HS-27A (cell line): ENCODE measurements at regions not wholly inside any gene's neighbourhood (a gene's known extent, or its start where the extent isn't known, plus 50 kb on each side); places are given as distances from the start of the nearest gene placed in this dataset.

Source experiments
- DNase-seq: peaks from one replicate; pipeline ENCODE4 v3.0.0-alpha.2; 2012; ENCODE audit warnings: low read depth, missing footprints

DNA sequence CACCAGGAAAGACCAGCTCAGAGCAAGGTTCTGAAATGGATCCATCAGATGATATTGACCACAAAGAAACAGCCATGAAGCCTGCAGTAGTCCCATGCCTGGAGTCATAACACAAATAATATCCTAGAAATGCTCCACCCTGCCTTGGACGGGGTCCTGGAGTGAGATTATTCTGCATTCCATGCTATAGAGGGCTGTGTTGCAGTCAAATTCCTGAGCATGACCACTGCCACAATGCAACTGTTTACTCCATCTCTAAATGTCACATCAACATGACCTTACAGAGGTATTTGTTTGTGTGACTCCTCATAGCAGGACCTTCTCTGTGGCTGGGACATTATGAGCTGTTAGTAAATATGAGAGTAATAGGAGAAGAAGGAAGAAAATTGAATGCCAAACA is 257.5 kb upstream of the TCF21 start:
- peak; percentile 88 for DNase-seq

DNA sequence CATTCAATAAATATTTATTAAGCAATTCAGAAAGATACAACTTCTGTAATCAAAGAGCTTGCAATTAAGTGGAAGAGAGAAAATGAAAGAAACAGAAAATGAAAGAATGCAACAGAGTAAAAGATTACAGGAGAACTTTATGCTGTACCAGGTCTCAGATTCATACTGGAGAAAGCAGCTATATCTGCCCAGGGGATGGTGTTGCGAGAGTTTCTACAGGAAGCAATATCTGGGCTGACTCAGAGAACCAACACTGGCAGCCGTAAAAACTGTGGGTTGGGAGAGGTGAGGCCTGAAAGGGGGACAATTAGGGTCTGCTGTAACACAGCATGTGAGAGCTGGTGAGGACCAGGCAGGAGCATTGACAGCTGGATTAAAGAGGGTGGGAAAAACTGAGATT is 256.7 kb upstream of the TCF21 start:
- DNase-seq, result no peak

- no peak for DNase-seq
Measured at GRCh38 chr6:133632906-133633305, 256.0 kb upstream of the TCF21 start.

DNA sequence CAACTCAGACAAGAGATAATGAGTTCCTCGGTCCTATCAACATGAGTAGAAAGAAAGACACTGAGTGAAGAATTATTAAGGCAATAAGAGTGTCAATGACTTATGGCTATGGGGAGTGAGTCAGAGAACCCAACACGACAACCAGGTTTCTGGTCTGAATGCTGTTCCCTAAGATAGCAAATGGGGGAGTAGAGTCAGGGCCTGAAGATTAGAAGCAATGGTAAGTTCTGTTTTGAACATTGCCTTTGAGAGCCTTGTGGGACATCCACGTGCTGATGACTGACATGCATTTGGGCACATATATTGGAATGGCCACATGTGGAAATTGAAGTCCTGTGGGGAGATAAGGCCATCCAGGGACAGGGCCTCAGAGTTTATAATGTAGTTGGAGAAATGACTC is 254.4 kb upstream of the TCF21 start:
- DNase-seq, result no peak

DNA sequence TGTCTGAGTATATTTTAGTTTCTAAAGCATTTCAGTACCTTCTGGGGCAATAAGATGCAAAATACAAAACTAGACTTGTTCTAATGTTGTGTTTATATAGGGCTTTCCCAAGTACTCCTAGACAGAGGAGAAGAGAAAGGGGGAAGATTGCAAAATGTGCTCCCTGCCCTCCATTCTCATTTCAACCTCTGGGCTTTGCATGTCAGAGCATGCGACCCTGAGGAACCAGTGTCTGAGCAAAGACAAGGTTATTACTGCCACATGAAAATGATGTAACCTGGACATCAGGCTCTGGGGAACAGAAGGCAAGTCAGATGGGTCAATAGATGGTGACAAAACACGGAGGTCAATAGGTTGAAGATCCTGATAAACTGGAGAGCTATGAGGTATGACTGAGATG is 253.5 kb upstream of the TCF21 start:
- no peak for DNase-seq

GRCh38 chr6:133637436-133637835 is 251.5 kb upstream of the TCF21 start:
- DNase-seq, result no peak

- no peak for DNase-seq
Measured at GRCh38 chr6:133637874-133638273, 251.0 kb upstream of the TCF21 start.

DNA sequence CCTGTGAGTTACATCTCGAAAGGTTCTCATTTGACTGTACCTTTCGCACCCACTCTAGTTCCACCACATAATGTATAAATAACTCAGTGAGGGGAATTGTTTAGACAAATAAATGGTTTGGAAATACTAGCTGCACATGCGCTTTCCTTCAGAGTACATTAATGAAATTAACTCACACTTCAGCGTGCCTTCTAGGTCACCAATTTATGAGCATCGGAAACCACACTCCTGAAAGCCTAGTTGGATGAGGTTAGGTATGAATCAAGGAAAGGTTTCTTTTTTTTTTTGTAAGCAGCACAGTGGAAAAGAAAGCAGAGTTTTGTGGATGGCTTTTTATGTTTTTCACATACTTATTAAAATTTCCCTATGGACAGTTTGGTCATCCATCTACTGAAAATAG is 247.8 kb upstream of the TCF21 start:
- no peak for DNase-seq

DNA sequence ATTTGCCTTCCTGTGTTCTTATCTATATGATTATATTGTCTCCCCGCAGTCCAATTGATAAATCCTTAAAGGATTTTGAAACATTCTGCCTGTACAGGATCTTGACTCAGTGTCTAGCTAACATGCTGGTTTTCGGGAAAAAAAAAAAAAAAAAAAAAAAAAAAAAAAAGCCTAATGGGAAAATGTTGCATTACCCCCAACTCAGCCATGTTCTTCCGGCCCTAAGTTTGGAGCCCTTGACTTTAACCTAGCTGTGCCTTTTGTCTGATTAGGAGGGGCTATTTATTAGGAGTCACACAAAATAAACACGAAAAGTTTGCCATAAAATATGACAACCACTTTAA is 244.4 kb upstream of the TCF21 start:
- DNase-seq, result no peak

DNA sequence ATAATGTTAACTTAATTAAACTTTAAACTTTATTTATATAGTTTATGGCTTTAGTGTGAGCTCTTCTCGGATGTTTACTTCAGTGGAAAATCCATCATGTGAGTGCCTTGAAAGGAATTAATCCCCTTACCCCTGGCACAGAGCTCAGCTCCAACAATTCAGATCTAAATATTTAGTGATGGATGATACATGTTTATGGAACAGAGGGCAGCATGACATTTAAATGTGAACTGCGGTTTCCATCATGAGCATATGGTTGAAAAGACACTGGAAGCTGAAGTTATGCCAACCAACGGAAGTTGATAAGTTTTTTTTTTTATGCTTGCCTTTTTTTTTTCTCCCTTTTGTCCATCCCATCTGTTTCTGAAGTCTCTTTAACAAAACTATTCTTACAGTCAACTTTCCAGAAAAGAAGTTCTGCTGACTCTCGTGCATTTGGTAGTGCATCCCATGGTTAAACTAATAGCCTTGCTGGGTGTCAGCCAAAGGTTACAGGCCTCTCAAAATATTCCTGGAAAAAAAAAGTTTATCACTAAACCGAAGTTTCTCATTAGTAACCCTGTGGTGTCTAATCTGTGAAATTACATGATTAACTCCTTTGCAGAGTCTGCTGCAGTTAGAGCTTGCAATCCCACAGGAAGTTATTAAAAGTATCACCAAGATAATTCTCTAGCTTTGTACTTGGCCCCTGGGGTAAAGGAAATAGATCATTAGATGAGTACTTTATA is 243.9 kb upstream of the TCF21 start:
- DNase-seq, result no peak

GRCh38 chr6:133645966-133646740 is 242.8 kb upstream of the TCF21 start:
- DNase-seq, result peak; percentile 99

DNA sequence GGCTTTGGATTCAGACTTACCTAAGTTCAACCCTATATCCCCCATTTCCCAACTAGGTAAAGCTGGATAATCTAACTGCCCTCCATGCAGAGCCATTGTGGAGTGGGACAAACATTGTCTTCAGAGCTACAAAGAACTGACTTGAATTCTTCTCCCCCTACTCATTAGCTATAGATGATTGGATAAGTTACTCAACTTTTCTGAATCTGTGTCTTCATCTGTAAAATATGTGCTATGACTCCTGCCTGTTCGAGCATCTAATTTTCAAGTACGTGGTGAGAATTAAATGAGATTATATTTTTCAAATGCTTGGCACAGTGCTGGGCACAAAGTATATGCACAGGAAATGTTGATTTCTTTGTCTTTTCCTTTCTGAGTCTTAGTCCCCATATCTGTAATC is 240.3 kb upstream of the TCF21 start:
- no peak for DNase-seq

GRCh38 chr6:133671376-133671775 is 217.5 kb upstream of the TCF21 start:
- DNase-seq, result no peak

- no peak for DNase-seq
Measured at GRCh38 chr6:133673056-133673455, 215.9 kb upstream of the TCF21 start.

- DNase-seq, result no peak
Measured at GRCh38 chr6:133674661-133675060, 214.3 kb upstream of the TCF21 start.

GRCh38 chr6:133680994-133681393 is 207.9 kb upstream of the TCF21 start:
- no peak for DNase-seq

DNA sequence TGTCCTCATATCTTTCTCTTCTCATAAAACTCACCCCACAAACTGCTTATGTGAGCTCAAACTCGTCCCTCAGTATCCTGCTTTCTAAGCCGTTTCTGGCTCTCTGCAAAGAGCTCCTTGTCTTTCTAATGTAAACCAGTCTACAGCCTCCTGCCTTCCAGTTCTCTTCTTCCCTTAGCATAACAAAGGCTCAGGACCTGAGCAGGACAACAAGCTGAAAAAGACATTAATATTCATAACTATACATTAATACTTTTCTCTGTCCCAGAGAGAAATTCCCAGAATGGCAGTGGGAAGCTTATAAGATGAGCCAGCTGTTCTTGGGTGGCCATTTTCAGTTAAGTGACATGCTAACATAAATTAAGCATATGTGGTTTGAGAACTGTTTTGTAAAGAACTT is 207.0 kb upstream of the TCF21 start:
- DNase-seq, result no peak

DNA sequence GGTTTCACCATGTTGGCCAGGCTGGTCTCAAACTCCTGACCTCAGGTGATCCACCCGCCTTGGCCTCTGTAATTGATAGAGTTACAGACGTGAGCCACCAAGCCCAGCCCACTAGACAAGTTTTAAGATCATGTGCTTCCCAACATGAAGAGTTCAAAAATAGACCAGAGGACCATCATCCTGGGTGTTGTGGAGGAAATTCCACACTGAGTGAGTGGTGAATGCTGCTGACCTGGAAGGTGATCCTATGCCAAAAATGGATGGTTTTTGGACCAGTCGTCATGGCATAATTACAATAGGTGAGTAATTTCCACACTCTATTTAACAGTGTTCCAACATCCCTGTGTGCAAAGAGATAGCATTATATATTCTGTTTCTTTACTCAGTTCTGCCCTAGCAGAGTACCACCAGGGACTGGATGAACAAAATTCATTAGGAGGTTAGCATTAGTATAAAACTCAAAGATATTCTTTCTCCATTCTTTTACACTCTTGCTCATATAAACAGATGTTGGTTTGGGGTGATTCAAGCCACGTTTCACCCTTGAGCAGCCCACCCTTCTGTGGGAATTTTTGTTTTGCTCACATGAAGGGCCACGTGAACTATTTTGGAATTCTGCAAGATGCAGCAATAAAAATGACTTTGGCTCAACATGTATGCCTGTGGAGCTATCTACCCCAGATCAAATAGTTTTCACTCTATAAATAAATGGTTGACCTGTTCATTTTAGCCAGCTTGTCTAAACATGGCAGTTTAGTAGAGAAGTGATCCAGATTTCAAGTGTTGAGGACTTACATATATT is 206.2 kb upstream of the TCF21 start:
- DNase-seq, result no peak

DNA sequence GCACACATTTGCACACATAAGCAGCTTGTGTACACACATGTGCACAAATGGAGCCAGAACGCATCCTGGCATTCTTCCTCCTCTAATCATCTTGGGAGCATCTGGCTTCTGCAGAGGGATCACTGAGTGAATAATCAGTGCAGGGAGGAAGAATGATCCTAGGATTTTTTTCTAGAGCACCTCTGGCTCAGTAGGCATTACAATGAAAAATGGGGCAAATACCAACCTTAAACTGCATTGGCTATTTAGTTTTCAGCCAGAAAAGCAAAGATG is 205.7 kb upstream of the TCF21 start:
- DNase-seq, result no peak

DNA sequence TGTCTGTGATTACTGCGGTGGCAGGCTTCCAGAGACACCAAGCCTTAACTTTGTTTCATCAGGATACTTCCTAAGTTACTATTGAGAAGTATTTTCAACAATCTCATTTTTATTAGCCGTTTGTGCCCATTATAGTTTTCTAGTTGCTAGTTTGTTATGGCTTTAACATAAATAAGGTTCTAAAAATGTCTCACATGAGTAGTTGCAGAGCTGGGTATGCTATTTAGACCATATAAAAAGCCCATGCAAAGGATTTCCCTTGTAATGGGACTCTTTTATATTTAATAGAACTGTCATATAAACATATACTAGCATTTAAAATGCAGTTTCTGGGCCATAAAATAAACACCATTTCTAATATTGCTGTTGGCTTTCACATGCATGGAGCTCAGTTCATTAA is 205.3 kb upstream of the TCF21 start:
- no peak for DNase-seq

GRCh38 chr6:133688705-133689492 is 200.0 kb upstream of the TCF21 start:
- DNase-seq, result no peak

- no peak for DNase-seq
Measured at GRCh38 chr6:133689863-133690262, 199.1 kb upstream of the TCF21 start.

DNA sequence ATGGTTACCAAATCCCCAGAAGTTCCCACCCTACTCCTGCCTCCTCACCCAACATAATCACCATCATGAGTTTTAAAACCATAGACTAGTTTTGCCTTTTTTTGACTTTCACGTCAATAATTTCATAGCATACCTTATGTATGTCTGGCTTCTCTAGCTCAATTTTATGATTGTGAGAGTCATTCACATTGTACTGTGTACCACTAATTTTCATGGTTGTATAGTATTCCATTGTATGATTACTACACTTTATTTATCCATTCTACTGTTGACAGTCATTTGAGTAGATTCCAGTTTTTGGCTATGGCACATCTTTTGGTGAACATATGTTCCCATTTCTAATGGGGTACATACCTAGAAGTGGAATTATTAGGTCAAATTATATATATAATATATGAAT is 195.3 kb upstream of the TCF21 start:
- DNase-seq, result no peak
